NCI-H2107 treated with DMSO at 0.1 percent for 48 hours (cell line): ENCODE measurements at regions not wholly inside any gene's neighbourhood (a gene's known extent, or its start where the extent isn't known, plus 50 kb on each side); places are given as distances from the start of the nearest gene placed in this dataset.
"Not testable (repeated sequence)": the region's sequence is repeated elsewhere in the genome, so short reads cannot be mapped to it uniquely, and the experiment has no call there.

ENCODE experiments used
- DNase-seq: peaks from one replicate; lab custom pipeline; 2025; ENCODE audit not compliant: unreplicated experiment; lab: John Stamatoyannopoulos, UW

- not testable (repeated sequence) for DNase-seq
Observed at GRCh38 chr10:46740368-46740767, 161.4 kb downstream of the SYT15 start.

- not testable (repeated sequence) for DNase-seq
Observed at GRCh38 chr10:46749003-46749402, 162.2 kb upstream of the PTPN20 start.

- not testable (repeated sequence) for DNase-seq
Observed at GRCh38 chr10:46749470-46749869, 161.8 kb upstream of the PTPN20 start.

GRCh38 chr10:46753763-46754162 lies 157.5 kb upstream of the PTPN20 start:
- DNase-seq: not testable (repeated sequence)

- DNase-seq: not testable (repeated sequence)
Observed at GRCh38 chr10:46761471-46761870, 149.8 kb upstream of the PTPN20 start.

- not testable (repeated sequence) for DNase-seq
Observed at GRCh38 chr10:46768515-46769291, 142.5 kb upstream of the PTPN20 start.

GRCh38 chr10:46773178-46773896 lies 137.9 kb upstream of the PTPN20 start:
- DNase-seq: not testable (repeated sequence)

- not testable (repeated sequence) for DNase-seq
Observed at GRCh38 chr10:46773897-46774236, 137.4 kb upstream of the PTPN20 start.

GRCh38 chr10:46774366-46774765 lies 136.9 kb upstream of the PTPN20 start:
- DNase-seq: not testable (repeated sequence)

- DNase-seq: not testable (repeated sequence)
Observed at GRCh38 chr10:46774945-46775667, 136.1 kb upstream of the PTPN20 start.

GRCh38 chr10:46775668-46776059 lies 135.6 kb upstream of the PTPN20 start:
- not testable (repeated sequence) for DNase-seq

- DNase-seq: not testable (repeated sequence)
Observed at GRCh38 chr10:46779571-46779970, 131.7 kb upstream of the PTPN20 start.

- DNase-seq: not testable (repeated sequence)
Observed at GRCh38 chr10:46780164-46780563, 131.1 kb upstream of the PTPN20 start.

- DNase-seq: not testable (repeated sequence)
Observed at GRCh38 chr10:46781001-46781400, 130.2 kb upstream of the PTPN20 start.

- DNase-seq: not testable (repeated sequence)
Observed at GRCh38 chr10:46782001-46782874, 129.0 kb upstream of the PTPN20 start.

- not testable (repeated sequence) for DNase-seq
Observed at GRCh38 chr10:46784665-46785064, 126.6 kb upstream of the PTPN20 start.

GRCh38 chr10:46786125-46786517 lies 125.1 kb upstream of the PTPN20 start:
- not testable (repeated sequence) for DNase-seq

GRCh38 chr10:46786518-46787320 lies 124.5 kb upstream of the PTPN20 start:
- DNase-seq: peak; percentile 23

- no peak for DNase-seq
Observed at GRCh38 chr10:46787321-46787615, 124.0 kb upstream of the PTPN20 start.
